SU-DHL-6 (cell line): ENCODE measurements at regions not wholly inside any gene's neighbourhood (a gene's known extent, or its start where the extent isn't known, plus 50 kb on each side); places are given as distances from the start of the nearest gene placed in this dataset.
"Not testable (repeated sequence)": the region's sequence is repeated elsewhere in the genome, so short reads cannot be mapped to it uniquely, and the experiment has no call there.

ENCODE experiments used
- CTCF ChIP-seq: fragments of 200-600 bp; sonication (generic); IDR thresholded peaks from one replicate; pipeline ENCODE4 v1.5.1; 2017; ENCODE audit warnings: antibody characterized with exemption, mild to moderate bottlenecking, low read length, moderate library complexity; ENCODE audit not compliant: insufficient read depth, poor library complexity, severe bottlenecking
- EZH2phosphoT487 ChIP-seq: fragments of 200-600 bp; sonication (generic), shearing (Covaris generic); conservative IDR thresholded peaks from 2 replicates; pipeline ENCODE4 v1.6.1; 2018; ENCODE audit warnings: mild to moderate bottlenecking, antibody characterized with exemption, low read length, moderate library complexity, mixed read lengths

GRCh38 chr2:111413950-111414349 is 293.2 kb downstream of the BCL2L11 start:
- not testable (repeated sequence) for TF ChIP-seq CTCF, EZH2phosphoT487
